ENCODE measurements at regions not wholly inside any gene's neighbourhood (a gene's known extent, or its start where the extent isn't known, plus 50 kb on each side); places are given as distances from the start of the nearest gene placed in this dataset.
"Not testable (repeated sequence)": the region's sequence is repeated elsewhere in the genome, so short reads cannot be mapped to it uniquely, and the experiment has no call there.

- peak in 1 of 2 experiments; percentile 20 for DNase-seq (ENCODE audit: low read depth in 2 of 2)
Measured at GRCh38 chr6:3900744-3901336, 51.7 kb downstream of the FAM50B start.

GRCh38 chr6:3902871-3903648 is 53.9 kb downstream of the FAM50B start:
- no peak for DNase-seq (ENCODE audit: low read depth in 2 of 2)

GRCh38 chr6:3904518-3904917 is 55.3 kb downstream of the FAM50B start:
- no peak for DNase-seq (ENCODE audit: low read depth in 2 of 2)

GRCh38 chr6:3905945-3906845 is 57.0 kb downstream of the FAM50B start:
- no peak for DNase-seq (ENCODE audit: low read depth in 2 of 2)

- DNase-seq (ENCODE audit: low read depth in 2 of 2), result no peak
Measured at GRCh38 chr6:3906846-3907151, 57.6 kb downstream of the FAM50B start.

GRCh38 chr6:3908223-3908622 is 59.0 kb downstream of the FAM50B start:
- no peak for DNase-seq (ENCODE audit: low read depth in 2 of 2)

- DNase-seq (ENCODE audit: low read depth in 2 of 2), result no peak
Measured at GRCh38 chr6:3908961-3909360, 59.8 kb downstream of the FAM50B start.

- no peak for DNase-seq (ENCODE audit: low read depth in 2 of 2)
Measured at GRCh38 chr6:3910106-3910663, 61.0 kb downstream of the FAM50B start.

- no peak for DNase-seq (ENCODE audit: low read depth in 2 of 2)
Measured at GRCh38 chr6:3911130-3911529, 62.0 kb downstream of the FAM50B start.

GRCh38 chr6:3911614-3912336 is 62.6 kb downstream of the FAM50B start:
- peak; percentile 82 to 86 for DNase-seq (ENCODE audit: low read depth in 2 of 2)

GRCh38 chr6:3912361-3913076 is 63.3 kb downstream of the FAM50B start:
- DNase-seq (ENCODE audit: low read depth in 2 of 2), result no peak

- peak; percentile 98 for DNase-seq (ENCODE audit: low read depth in 2 of 2)
Measured at GRCh38 chr6:3913077-3913957, 64.1 kb downstream of the FAM50B start.

- no peak for DNase-seq (ENCODE audit: low read depth in 2 of 2)
Measured at GRCh38 chr6:3913958-3914337, 64.8 kb downstream of the FAM50B start.

GRCh38 chr6:3915076-3915791 is 66.1 kb downstream of the FAM50B start:
- DNase-seq (ENCODE audit: low read depth in 2 of 2), result no peak

GRCh38 chr6:3916211-3916610 is 67.0 kb downstream of the FAM50B start:
- no peak for DNase-seq (ENCODE audit: low read depth in 2 of 2)

- not testable (repeated sequence) for DNase-seq (ENCODE audit: low read depth in 2 of 2)
Measured at GRCh38 chr6:3916749-3917148, 67.6 kb downstream of the FAM50B start.

- no peak for DNase-seq (ENCODE audit: low read depth in 2 of 2)
Measured at GRCh38 chr6:3918469-3918868, 69.3 kb downstream of the FAM50B start.

GRCh38 chr6:3919130-3919628 is 70.0 kb downstream of the FAM50B start:
- peak; percentile 61 to 64 for DNase-seq (ENCODE audit: low read depth in 2 of 2)

- DNase-seq (ENCODE audit: low read depth in 2 of 2), result no peak
Measured at GRCh38 chr6:3919849-3920248, 70.7 kb downstream of the FAM50B start.

All from fibroblast of skin of left quadriceps (primary cell).